ENCODE measurements at regions not wholly inside any gene's neighbourhood (a gene's known extent, or its start where the extent isn't known, plus 50 kb on each side); places are given as distances from the start of the nearest gene placed in this dataset.

DNA sequence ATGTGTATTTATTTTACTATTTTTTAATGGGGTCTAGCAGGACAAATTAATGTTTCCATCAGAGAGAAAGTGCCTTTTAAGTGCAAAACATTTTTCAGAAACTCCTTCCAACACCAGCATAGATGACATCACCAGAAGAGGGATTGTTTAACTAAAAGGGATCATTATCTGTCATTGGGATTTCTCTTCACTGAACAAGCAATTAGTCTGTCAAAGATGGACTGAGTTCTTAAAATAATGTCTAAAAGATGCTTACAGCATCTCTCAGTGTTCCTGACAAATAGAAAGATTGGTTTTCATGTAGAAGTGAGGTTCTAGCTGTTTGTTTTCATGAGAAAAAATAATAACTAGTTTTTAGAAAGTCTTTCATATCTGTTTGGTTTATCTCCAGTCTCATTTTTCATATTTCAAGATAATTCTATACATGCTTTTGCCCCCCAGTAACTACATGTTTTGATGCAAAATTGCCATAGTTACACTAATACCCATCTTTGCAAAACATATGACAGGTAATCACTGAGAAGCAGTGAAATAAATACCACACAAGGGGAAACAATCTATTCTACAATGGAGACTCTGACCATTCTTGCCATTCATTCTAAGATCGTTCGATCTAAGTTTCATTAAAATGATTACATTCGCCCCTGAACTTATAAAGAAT, 850.3 kb downstream of the GALC start:
- Mint-ChIP-seq H3K36me3 (ENCODE audit: low read depth) (no peaks in the 10 kb centered on the region), H3K27ac (no peak overlapping the region), H3K4me1 (ENCODE audit: low read depth) (no peaks in the 10 kb centered on the region), H3K9me3 (peaks cover 3% of the 10 kb centered on the region), H3K4me3 (no peak overlapping the region), H3K27me3 (no peaks in the 10 kb centered on the region)
- POLR2A ChIA-PET: no interaction called here
- TF ChIP-seq, protein P1, sequence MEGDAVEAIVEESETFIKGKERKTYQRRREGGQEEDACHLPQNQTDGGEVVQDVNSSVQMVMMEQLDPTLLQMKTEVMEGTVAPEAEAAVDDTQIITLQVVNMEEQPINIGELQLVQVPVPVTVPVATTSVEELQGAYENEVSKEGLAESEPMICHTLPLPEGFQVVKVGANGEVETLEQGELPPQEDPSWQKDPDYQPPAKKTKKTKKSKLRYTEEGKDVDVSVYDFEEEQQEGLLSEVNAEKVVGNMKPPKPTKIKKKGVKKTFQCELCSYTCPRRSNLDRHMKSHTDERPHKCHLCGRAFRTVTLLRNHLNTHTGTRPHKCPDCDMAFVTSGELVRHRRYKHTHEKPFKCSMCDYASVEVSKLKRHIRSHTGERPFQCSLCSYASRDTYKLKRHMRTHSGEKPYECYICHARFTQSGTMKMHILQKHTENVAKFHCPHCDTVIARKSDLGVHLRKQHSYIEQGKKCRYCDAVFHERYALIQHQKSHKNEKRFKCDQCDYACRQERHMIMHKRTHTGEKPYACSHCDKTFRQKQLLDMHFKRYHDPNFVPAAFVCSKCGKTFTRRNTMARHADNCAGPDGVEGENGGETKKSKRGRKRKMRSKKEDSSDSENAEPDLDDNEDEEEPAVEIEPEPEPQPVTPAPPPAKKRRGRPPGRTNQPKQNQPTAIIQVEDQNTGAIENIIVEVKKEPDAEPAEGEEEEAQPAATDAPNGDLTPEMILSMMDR (IDR thresholded peaks at IDR 0.05): no peak
- intact Hi-C loops (cut with DNase I, micrococcal nuclease): no loop called here
- peaks cover 0 to 6% of the 10 kb centered on the region in 2 experiments for H3K9me3 ChIP-seq (ENCODE audit: control insufficient read depth in 1 of 2, insufficient read depth in 1 of 2, low read length in 2 of 2)
- H3K4me3 ChIP-seq (ENCODE audit: low read length): no peak overlapping the region
- no peak overlapping the region for H3K27ac ChIP-seq (ENCODE audit: low read depth in 1 of 2, low read length in 2 of 2)
- no peaks in the 10 kb centered on the region for H3K4me1 ChIP-seq (ENCODE audit: insufficient read depth, low read length)
- H3K27me3 ChIP-seq (ENCODE audit: control insufficient read depth in 1 of 2, insufficient read depth in 2 of 2, low read length in 2 of 2): no peaks in the 10 kb centered on the region
- DNase-seq (no peak), ATAC-seq (ENCODE audit: poor library complexity) (no peak)
- CTCF ChIA-PET: no interaction called here
- no peaks in the 10 kb centered on the region for H3K36me3 ChIP-seq (ENCODE audit: insufficient read depth, low read length)

DNA sequence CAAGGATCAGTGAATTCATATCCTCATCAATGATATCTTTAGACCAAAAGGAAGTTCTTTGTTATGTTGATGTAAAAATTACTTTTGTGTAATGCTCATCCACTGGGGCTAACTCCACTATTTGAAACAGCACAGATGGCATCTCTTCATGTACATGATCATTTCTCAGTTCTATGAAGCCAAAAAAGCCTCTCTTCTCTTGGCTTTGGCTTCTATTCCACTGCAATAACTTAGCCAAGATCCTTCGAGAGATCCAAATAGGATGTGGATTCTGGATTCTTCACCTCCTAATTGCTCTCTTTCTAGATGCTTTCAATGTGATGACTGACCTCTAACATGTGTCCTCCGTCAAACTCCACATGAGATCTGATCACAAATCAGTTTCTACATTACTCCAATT, 851.2 kb downstream of the GALC start:
- Histone ChIP-seq H3K4me1 (ENCODE audit: insufficient read depth, low read length) (no peaks in the 10 kb centered on the region), H3K9me3 (ENCODE audit: control insufficient read depth in 1 of 2, insufficient read depth in 1 of 2, low read length in 2 of 2) (peaks cover 0 to 6% of the 10 kb centered on the region in 2 experiments), H3K36me3 (ENCODE audit: insufficient read depth, low read length) (no peaks in the 10 kb centered on the region), H3K27ac (ENCODE audit: low read depth in 1 of 2, low read length in 2 of 2) (no peak overlapping the region), H3K4me3 (ENCODE audit: low read length) (no peak overlapping the region), H3K27me3 (ENCODE audit: control insufficient read depth in 1 of 2, insufficient read depth in 2 of 2, low read length in 2 of 2) (no peaks in the 10 kb centered on the region)
- H3K9me3 Mint-ChIP-seq: peaks cover 3% of the 10 kb centered on the region
- no peaks in the 10 kb centered on the region for H3K27me3 Mint-ChIP-seq
- H3K4me3 Mint-ChIP-seq: no peak overlapping the region
- ChIA-PET CTCF (no interaction called here), POLR2A (no interaction called here)
- no peaks in the 10 kb centered on the region for H3K36me3 Mint-ChIP-seq (ENCODE audit: low read depth)
- intact Hi-C loops (cut with DNase I, micrococcal nuclease): no loop called here
- no peak for ATAC-seq (ENCODE audit: poor library complexity)
- H3K27ac Mint-ChIP-seq: no peak overlapping the region
- TF ChIP-seq, protein P1 (IDR thresholded peaks at IDR 0.05): no peak
- H3K4me1 Mint-ChIP-seq (ENCODE audit: low read depth): no peaks in the 10 kb centered on the region
- DNase-seq: no peak

DNA sequence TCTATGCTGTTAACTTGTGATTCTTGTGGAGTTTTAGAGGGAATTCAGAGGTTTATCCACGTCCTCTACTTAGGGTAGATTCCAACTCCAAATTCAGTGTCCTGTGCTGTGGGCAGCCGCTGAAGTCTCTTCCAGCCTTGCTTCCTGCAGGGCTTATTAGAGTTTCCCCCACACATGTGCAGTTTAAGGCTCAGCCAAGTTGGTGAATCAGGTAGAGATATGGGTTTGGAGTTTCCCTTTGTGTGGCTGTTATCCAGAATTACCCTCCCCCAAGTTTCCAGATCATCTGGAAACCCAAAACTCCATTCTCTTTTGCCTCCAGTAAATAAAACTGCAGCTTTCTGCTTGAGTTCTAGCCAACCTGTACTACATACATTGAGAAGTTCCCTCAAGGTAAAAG, 853.7 kb downstream of the GALC start:
- TF ChIP-seq, protein P1 (IDR thresholded peaks at IDR 0.05): no peak

More for the DNA sequence above, 853.7 kb downstream of the GALC start:
- no peaks in the 10 kb centered on the region for H3K36me3 ChIP-seq (ENCODE audit: insufficient read depth, low read length)
- peaks cover 0 to 7% of the 10 kb centered on the region in 2 experiments for H3K9me3 ChIP-seq (ENCODE audit: control insufficient read depth in 1 of 2, insufficient read depth in 1 of 2, low read length in 2 of 2)
- no peak overlapping the region for H3K4me3 ChIP-seq (ENCODE audit: low read length)
- POLR2A ChIA-PET: no interaction called here
- CTCF ChIA-PET: no interaction called here
- intact Hi-C loops (cut with DNase I, micrococcal nuclease): no loop called here
- Mint-ChIP-seq H3K27ac (no peak overlapping the region), H3K4me1 (ENCODE audit: low read depth) (no peaks in the 10 kb centered on the region), H3K4me3 (no peak overlapping the region), H3K27me3 (no peaks in the 10 kb centered on the region), H3K9me3 (no peaks in the 10 kb centered on the region), H3K36me3 (ENCODE audit: low read depth) (no peaks in the 10 kb centered on the region)
- H3K27ac ChIP-seq (ENCODE audit: low read depth in 1 of 2, low read length in 2 of 2): no peak overlapping the region
- no peaks in the 10 kb centered on the region for H3K27me3 ChIP-seq (ENCODE audit: control insufficient read depth in 1 of 2, insufficient read depth in 2 of 2, low read length in 2 of 2)
- ATAC-seq (ENCODE audit: poor library complexity): no peak
- no peaks in the 10 kb centered on the region for H3K4me1 ChIP-seq (ENCODE audit: insufficient read depth, low read length)
- DNase-seq: no peak
